ENCODE measurements at regions not wholly inside any gene's neighbourhood (a gene's known extent, or its start where the extent isn't known, plus 50 kb on each side); places are given as distances from the start of the nearest gene placed in this dataset.

GRCh38 chr7:66442385-66442784 is 186.3 kb upstream of the KCTD7 start:
- no peak for TF ChIP-seq CTCF (conservative IDR thresholded peaks at IDR 0.05 in 1 of 2, IDR thresholded peaks at IDR 0.05 in 1 of 2; ENCODE audit: extremely low read depth in 1 of 2, insufficient read depth in 1 of 2, low read depth in 1 of 2, low read length in 2 of 2)
- TF ChIP-seq EZH2 (IDR thresholded peaks at IDR 0.05; ENCODE audit: borderline replicate concordance, low read length) = no peak

Data from mammary epithelial cell (primary cell).